RWPE2 (cell line): ENCODE measurements at regions not wholly inside any gene's neighbourhood (a gene's known extent, or its start where the extent isn't known, plus 50 kb on each side); places are given as distances from the start of the nearest gene placed in this dataset.

ENCODE experiments used
- ATAC-seq: fragments of 200-7000 bp; cut with Tn5 transposase; 3 replicates; pipeline ENCODE4 v1.9.1; 2021; ENCODE audit warnings: low read depth
- DNase-seq: peaks from one replicate; pipeline ENCODE4 v3.0.0-alpha.2; 2020; ENCODE audit warnings: low spot score
- H3K27ac ChIP-seq: fragments of 450-650 bp; 2 replicates; pipeline ENCODE4 v1.5.1; 2017; ENCODE audit warnings: mild to moderate bottlenecking; ENCODE audit not compliant: poor library complexity, severe bottlenecking
- H3K27me3 ChIP-seq: fragments of 250-450 bp; sonication (Bioruptor Pico); 2 replicates; pipeline ENCODE4 v1.5.1; 2021; ENCODE audit warnings: mild to moderate bottlenecking, moderate library complexity; ENCODE audit not compliant: insufficient read depth, poor library complexity, severe bottlenecking
- H3K36me3 ChIP-seq: fragments of 250-450 bp; sonication (Bioruptor Pico); 2 replicates; pipeline ENCODE4 v1.5.1; 2020; ENCODE audit warnings: low read depth, mild to moderate bottlenecking, moderate library complexity
- H3K4me1 ChIP-seq: fragments of 250-450 bp; sonication (Bioruptor Pico); 2 replicates; pipeline ENCODE4 v1.5.1; 2021; ENCODE audit warnings: mild to moderate bottlenecking, moderate library complexity; ENCODE audit not compliant: insufficient read depth, poor library complexity, severe bottlenecking
- H3K4me3 ChIP-seq: fragments of 250-450 bp; sonication (Bioruptor Pico); 2 replicates; pipeline ENCODE4 v1.5.1; 2021; ENCODE audit warnings: mild to moderate bottlenecking, moderate library complexity; ENCODE audit not compliant: severe bottlenecking
- H3K9me3 ChIP-seq: fragments of 250-450 bp; sonication (Bioruptor Pico); 2 replicates; pipeline ENCODE4 v1.5.1; 2021; ENCODE audit warnings: mild to moderate bottlenecking, moderate library complexity; ENCODE audit not compliant: severe bottlenecking
- TF ChIP-seq, protein P1 (sequence below): fragments of 450-650 bp; IDR thresholded peaks from one replicate; pipeline ENCODE4 v1.5.1; 2017; ENCODE audit warnings: mild to moderate bottlenecking, moderate library complexity; ENCODE audit not compliant: poor library complexity, severe bottlenecking

DNA sequence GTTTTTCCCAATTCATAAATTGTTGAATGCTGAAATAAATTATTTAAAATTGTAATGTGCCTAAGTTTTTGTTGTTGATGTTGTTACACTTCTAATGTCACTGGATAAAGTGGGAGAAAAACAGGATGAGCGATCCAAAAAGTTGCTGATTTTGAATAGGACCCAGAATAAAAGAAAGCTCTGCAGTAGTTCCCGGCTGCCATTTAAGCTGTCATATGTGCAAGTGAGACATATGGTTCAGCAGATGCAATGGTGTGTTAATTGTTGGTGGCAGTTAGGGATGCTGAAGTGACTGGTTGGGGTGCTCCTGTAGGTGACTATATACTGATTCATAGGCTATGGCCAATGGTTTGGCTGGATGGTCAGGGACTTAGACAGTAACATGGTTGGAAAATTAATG lies 1517.4 kb upstream of the LRRTM3 start:
- no peaks in the 10 kb centered on the region for H3K9me3 ChIP-seq
- no peaks in the 10 kb centered on the region for H3K27me3 ChIP-seq
- DNase-seq (no peak), ATAC-seq (no peak)
- H3K4me3 ChIP-seq = no peak overlapping the region
- TF ChIP-seq, protein P1, sequence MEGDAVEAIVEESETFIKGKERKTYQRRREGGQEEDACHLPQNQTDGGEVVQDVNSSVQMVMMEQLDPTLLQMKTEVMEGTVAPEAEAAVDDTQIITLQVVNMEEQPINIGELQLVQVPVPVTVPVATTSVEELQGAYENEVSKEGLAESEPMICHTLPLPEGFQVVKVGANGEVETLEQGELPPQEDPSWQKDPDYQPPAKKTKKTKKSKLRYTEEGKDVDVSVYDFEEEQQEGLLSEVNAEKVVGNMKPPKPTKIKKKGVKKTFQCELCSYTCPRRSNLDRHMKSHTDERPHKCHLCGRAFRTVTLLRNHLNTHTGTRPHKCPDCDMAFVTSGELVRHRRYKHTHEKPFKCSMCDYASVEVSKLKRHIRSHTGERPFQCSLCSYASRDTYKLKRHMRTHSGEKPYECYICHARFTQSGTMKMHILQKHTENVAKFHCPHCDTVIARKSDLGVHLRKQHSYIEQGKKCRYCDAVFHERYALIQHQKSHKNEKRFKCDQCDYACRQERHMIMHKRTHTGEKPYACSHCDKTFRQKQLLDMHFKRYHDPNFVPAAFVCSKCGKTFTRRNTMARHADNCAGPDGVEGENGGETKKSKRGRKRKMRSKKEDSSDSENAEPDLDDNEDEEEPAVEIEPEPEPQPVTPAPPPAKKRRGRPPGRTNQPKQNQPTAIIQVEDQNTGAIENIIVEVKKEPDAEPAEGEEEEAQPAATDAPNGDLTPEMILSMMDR = no peak
- H3K4me1 ChIP-seq = no peaks in the 10 kb centered on the region
- no peak overlapping the region for H3K27ac ChIP-seq
- H3K36me3 ChIP-seq = no peaks in the 10 kb centered on the region

DNA sequence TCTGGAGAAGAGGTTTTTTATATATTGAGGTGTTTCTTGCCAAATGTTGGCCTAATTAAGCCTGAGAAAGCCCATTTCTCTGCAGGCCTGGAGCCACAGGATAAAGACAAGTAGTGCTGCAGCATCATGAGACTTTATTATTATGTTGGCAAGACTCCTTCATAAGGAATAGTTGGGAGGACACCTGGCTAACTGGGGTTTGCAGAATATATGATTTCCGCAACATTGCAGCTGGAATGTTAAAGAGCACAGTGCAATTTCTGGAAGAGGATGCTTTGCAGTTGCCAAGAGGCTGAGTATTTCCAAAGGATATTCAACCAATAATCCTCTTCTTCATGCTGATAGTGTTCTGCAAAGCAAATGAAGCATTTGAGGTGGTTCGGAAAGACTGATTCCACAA lies 1512.8 kb upstream of the LRRTM3 start:
- TF ChIP-seq, protein P1 = no peak
- DNase-seq (no peak), ATAC-seq (no peak)
- Histone ChIP-seq H3K27ac (no peak overlapping the region), H3K4me3 (no peak overlapping the region), H3K9me3 (no peaks in the 10 kb centered on the region), H3K36me3 (no peaks in the 10 kb centered on the region), H3K27me3 (no peaks in the 10 kb centered on the region), H3K4me1 (no peaks in the 10 kb centered on the region)

DNA sequence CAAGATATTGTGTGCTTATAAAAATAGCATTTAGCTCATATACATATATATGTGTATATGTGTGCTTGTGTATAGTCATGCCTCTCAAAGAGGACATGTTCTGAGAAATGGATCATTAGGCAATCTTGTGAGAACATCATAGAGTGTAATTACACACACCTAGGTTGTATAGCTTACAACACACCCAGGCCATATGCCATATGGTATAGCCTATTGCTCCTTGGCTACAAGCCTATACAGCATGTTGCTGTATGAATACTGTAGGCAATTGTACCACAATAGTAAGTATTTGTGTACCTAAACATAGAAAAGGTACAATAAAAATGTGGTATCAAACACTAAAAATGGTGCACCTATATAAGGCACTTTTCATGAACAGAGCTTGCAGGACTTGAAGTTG lies 1510.5 kb upstream of the LRRTM3 start:
- no peak for ATAC-seq

DNA sequence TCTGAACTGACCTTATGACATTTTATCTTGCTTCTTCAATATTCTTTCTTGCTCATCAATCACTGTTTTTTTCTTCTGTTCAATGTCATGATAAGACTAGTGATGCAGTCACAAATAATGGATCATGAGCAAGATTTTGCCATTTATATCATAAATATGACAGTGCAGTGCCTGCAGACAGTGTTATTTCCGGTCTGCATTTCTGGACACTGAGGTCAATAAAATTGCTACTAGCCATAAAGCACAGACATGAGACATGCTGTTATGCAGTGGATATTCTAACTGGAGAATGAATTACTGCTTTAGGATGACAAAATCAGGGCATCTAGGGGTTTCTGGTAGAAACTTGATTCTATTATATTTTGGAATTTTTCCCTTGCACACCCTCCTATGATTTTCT lies 1509.7 kb upstream of the LRRTM3 start:
- Histone ChIP-seq H3K27ac (no peak overlapping the region), H3K9me3 (peaks cover 2% of the 10 kb centered on the region), H3K4me1 (peaks cover 9% of the 10 kb centered on the region), H3K4me3 (no peak overlapping the region), H3K36me3 (no peaks in the 10 kb centered on the region), H3K27me3 (no peaks in the 10 kb centered on the region)
- no peak for ATAC-seq
- TF ChIP-seq, protein P1 = no peak
- DNase-seq = no peak

More for the DNA sequence above, 1510.5 kb upstream of the LRRTM3 start:
- no peak overlapping the region for H3K4me3 ChIP-seq
- H3K27me3 ChIP-seq = no peaks in the 10 kb centered on the region
- peaks cover 2% of the 10 kb centered on the region for H3K9me3 ChIP-seq
- no peak overlapping the region for H3K27ac ChIP-seq
- DNase-seq = no peak
- peaks cover 9% of the 10 kb centered on the region for H3K4me1 ChIP-seq
- TF ChIP-seq, protein P1 = no peak
- H3K36me3 ChIP-seq = no peaks in the 10 kb centered on the region

DNA sequence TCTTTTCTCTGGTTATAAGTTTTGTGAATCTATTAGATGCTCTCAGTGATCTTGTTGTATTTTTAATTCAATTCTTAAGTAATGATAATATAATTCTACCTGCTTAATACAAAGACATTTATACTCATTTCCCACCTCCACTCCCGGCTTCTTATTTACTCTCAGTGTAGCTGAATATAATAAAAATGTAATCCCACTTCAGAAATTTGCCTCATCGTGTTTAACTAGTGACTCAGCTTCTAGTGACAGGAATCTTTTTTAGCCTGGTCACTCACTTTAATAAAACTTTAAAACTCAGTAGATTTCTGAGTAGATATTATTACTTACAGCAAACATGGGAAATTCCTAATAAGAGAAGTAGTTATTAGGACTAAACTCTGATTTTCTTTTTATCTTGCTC lies 1506.2 kb upstream of the LRRTM3 start:
- Histone ChIP-seq H3K27me3 (no peaks in the 10 kb centered on the region), H3K9me3 (peaks cover 2% of the 10 kb centered on the region), H3K27ac (no peak overlapping the region), H3K4me3 (no peak overlapping the region), H3K36me3 (no peaks in the 10 kb centered on the region), H3K4me1 (peaks cover 9% of the 10 kb centered on the region)
- ATAC-seq = no peak
- TF ChIP-seq, protein P1 = no peak
- no peak for DNase-seq
